Fibroblast of upper back skin (primary cell): ENCODE measurements at regions not wholly inside any gene's neighbourhood (a gene's known extent, or its start where the extent isn't known, plus 50 kb on each side); places are given as distances from the start of the nearest gene placed in this dataset.
"Not testable (repeated sequence)": the region's sequence is repeated elsewhere in the genome, so short reads cannot be mapped to it uniquely, and the experiment has no call there.

ENCODE experiments used
- DNase-seq: peaks from one replicate; pipeline ENCODE4 v3.0.0-alpha.2; 2013

DNA sequence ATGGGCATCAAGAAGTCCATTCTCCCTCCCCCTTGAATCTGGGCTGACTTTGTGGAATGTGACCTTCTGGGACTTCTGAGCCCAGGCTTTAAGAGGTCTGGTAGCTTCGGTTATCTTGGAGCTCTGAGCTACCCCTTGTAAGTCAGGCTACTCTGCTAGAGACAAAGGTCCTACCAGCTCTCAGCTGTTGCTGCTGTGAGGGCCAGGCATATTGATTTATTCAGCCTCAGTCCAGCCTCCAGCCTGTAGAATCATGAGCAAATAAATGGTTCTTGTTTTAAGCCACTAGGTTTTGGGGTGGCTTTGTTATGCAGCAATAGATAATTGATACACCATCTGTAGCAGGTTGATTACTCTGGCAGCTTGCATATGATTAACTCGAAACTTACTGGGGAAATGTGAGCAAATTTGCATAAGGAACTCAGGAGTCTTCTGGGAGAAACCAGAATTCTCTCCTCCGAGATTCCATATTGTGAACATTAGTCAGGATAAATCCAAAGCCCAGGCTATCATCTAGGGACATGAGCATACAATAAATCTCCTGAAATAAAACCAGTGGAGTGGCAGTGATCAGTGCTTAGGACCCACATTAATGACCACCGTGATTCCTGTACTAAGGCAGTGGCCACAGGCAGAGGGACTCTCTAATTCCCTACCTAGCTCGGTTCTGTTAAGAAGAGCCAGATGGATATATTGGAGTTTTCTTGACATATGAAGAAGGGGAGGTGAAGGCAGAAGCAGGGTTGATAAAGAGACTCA lies 336.1 kb downstream of the CDC5L start:
- no peak for DNase-seq

DNA sequence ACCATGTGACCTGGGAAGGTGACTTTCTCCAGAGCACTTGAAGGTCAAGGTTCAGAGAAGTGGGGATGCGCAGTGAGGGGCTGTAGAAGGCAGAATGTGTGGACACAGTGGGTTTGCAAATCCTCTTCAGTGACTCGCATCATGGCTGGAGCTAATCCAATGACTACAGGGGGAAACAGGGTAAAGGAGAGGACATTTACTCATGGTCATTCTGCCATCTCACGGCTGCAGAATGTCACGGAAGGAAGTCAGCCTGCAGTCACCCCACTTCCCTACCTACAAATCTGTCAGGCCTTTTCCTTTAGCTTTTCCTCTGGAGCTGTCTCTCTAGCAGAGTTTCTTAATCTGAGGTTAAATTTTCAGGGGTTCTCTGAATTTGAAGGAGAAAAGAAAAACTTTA lies 337.6 kb downstream of the CDC5L start:
- DNase-seq, result peak; percentile 52

DNA sequence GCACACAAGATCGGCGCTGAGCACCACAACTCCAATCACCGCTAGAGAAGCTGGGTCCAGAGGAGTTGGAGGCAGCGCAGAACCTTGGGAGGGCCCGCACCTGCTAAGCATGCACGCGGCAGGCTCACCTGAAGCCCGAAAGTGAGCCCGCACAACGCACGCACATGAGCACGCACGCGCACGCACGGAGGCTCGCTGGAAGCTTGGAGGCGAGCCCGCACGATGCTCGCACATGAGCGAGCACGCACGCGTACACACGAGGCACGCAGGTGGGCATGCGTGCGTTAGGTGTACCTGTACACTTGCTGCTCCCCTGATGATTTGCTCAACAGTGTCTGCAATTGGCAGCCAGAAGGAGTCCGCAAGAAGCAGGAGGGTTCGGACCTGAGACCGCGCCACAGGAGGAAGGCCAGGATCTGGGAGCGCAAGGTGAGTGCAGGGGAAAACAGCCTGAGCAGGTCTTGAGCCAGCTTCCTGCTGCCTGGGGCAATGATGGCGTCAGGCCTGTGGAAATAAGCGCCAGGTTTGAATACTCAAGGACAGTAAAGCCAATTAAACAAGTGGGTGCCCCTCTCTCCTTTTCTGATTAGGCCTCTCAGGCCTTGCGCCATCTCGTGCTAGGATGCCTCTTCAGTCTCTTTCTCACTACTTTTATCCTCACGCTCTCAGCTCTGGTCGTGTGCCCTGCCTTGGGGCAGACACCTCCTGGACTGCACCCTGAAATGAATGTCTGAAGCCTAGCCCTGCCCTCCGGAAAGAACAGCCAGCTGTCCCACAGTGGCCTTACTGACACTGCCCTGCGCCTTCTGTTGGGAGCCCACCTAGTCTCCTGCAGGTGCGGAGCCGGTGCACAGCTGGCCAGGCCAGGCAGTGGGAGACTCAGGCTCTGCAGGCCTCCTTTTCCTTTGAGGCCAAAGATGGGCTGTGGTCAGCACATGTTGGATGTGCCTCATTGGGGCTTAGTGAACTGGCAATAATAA lies 340.4 kb downstream of the CDC5L start:
- no peak for DNase-seq

DNA sequence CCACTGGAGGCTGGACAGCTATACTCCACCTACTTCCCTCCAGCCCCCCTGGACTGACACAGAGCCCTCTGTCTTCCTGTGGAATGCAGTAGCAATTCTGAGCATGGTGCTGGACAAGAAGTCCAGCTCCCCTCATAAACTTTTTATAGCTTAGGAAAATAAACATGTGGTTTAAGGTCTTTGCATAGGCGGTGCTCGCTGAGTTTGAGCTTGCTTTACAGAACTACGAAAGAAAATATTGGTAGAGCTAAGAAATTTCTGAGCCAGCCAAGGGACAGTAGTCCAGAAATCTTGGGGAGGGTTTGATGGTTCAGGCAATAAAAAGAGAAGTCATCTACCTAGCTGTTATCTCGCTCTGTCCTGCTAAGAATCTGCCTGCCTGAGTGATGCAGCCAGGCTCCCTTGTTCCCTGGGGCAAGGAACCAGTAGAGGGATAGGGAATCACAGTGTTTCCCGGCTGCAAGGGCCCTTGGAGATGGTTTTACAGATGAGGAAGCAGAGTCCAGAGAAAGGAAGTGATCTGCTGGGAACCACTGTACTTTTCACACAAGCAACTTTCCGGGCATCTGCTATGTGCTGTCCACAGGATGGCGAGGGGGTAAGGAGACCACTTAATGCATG lies 343.4 kb downstream of the CDC5L start:
- DNase-seq, result peak; percentile 46

DNA sequence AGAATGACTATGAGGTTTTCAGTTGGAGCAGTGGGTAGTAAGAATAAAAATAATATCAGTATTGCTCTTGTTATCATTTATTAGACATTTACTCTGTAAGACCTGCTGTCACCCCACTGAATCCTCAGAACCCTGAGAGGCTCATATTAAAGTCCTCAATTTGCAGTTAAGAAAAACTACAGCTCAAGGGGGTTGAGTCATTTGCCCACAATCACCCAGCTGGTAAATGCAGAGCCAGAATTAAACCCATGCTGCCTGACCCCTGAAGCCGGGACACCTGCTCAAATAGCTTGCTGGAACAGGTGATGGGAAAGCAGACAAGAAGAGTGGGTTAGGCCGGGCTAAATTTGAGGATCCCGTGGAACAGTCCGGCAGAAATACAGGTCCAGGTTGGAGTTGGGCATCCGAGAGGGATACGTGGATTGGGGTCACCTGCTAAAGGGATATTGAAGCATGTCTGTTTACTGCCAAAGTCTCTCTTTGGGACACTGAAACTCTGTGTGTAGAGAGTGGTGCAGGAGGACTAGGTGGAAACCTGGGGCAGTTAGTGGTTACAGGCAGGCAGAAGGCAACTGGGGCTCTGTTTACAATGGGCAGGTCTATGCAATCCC lies 344.1 kb downstream of the CDC5L start:
- DNase-seq, result no peak

DNA sequence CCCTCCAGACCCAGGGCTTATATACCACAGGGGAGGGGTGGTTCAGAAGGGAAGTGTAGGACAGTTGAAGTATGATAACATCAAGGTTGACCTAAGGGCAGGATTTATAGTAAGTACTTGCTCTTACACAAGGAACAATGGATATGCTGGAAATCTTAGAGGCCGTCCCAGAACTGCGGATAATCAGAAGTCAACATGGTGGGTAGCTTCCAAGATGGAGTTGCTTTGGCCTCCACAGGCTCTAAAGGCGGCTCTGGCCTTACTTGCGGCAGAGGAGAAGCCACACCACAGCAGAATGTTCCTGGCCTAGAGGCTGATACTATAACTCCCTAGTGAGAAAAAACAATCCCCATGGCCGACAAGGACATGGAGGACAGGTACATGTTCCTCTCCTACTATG lies 344.7 kb downstream of the CDC5L start:
- no peak for DNase-seq

DNA sequence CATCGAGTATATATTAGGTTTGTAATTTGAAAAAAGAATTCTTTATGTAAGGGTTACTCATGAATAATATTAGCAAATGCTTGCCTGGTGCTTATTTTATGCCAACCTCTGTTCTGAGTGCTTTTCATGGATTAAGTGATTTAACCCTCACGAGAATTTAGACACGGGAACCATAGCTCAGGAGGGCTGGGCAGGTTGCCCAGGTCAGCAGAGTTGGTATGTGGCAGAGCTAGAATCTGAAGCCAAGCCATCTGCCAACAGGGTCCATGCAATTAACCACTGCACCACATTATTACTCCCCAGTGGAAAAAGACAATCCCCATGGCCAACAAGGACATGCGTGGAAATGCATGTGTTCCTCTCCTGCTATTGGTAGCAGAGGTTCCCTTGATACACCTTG lies 345.6 kb downstream of the CDC5L start:
- no peak for DNase-seq

DNA sequence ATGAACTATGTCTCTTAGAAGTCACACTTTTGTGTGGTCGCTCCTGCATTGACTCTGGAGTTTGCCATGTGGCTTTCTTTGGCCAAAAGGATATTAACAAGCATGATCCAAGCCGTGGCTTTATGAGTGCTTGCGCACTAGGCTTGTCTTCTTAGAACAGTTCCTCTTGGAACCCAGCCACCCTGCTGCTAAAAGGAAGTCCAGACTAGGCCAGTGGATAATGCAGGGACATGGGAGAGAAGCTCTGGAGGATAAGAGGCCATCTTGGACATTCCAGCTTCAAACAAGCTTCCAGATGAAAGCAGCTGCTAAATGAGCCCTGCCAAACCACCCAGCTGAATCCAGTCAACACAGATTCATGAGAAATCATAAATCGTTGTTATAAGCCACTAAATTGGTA lies 346.4 kb downstream of the CDC5L start:
- DNase-seq, result peak; percentile 18

DNA sequence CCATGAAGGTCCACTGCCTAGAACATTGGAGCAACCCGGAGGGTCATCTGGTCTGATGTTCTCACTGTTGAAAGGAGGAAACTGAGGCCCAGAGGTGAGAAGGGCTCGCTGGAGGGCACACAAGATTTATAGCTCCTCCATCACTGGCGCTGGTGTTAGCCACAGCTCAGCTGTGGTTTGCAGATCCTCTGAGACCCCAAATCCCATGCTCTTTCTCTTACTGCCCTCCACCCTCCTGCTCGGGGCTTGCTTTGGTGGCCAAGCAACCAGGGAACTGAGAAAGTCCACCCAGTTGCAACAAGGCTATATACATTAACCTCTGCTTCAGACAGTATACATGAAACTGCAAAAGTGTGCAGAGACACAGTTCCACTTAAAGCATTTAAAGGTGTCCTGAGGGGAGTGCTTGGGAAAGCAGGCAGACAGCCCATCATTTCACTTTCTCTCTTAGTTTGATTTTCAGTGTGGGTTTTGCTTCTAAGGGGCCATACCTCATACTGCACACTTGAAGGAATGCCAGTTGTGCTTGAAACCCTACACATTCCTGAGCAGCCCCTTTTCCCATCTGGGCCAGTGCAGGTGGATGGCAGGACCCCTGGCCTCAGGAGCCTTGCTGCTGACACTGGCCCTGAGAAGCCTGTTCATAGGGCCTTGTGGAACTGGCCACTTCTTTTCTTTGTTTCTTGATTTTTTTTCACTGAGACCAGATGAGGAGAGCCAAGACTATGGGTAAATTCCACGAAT lies 347.6 kb downstream of the CDC5L start:
- no peak for DNase-seq

DNA sequence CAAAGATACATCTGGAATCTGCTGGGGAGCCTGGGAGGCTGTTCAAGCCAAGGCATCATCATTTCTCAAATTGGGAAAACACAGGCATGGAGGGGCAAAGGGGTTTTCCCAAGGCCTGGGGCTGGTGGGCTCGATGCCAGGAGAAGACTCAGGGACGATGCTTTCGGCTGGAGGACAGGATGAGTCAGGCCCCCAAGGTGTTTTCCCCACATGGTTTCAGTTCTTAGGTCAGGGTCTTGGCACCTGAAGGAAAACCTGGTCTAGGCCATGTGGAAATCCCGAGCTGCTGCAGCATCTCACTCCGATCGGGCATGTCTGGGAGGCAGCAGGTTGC lies 348.1 kb downstream of the CDC5L start:
- peak; percentile 78 for DNase-seq

DNA sequence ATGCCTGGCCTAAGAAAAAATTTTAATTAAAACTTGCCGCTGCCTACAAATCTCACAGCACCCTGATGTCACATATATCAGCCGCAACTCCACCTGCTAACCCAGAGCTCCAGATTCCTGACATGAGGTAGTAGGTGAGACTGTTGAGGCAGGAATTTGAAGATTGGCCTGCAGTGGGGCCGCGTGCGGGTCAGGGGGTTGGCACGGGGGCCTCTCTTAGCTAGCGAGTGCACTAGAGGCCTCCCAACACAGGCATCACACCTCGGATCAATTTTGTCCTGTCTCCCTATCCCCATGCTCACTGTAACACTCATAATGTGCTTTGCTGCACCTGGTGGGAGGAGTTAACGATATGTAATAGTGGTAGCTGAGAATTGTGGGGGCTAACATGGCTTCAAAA lies 349.8 kb downstream of the CDC5L start:
- DNase-seq, result no peak

DNA sequence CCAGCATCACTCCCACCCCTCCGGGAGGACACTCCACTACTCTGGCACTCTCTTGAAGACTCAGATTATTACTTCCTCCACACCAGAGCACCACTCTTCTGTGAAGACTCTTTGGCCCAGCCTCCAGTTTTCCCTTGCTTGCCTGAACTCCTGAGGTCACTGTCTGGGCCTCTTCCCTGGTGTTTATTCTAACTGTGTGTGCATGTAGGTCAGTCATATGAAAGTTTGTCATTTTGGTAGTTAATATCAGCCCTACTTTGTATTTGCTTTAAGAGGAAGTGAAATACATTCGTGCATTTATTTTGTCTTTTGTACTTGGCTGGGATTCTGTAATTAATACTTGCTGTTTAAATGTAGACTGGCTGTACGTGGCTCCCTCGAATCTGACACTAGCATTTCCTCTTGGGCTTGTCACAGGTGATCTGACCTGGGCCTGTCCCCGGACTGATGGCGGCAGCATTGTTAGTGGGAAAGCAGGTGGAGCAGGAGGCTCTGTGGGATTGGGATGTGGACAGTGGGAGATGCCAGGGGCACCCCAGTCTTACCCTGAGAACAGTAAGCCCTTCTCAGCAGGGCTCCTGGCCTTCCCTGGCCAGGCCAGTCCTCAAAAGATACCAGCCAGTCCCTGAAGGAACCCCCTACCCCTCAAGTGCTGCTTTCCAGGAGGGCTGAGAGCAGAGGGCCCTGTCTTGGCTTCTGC lies 350.5 kb downstream of the CDC5L start:
- DNase-seq, result no peak

DNA sequence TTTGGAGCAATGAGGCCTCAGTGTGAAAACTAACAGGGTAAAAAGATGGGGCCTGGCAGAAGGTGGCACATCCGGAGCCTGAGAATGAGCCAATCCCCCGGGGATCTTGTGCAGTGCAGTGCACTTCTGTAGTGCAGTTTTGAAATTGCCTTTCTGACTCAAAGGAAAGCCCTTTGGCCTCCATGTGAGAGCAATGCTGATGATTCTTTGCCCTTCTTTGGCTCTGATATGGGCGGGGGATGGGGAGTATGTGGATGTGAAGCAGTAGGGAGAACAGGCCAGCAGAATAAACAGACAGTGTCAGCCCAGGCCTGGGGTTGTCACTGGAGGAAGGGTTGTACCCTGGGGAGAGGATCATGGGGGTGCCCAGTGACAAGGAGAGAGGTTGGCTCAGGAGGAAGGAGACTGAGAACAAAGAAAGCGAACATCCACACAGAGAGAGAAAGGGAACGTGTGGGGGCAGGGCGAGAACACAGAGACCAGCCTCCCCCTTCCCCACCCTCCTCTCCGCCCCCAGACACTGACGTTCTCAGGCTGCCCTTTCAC lies 351.2 kb downstream of the CDC5L start:
- peak; percentile 88 for DNase-seq

DNA sequence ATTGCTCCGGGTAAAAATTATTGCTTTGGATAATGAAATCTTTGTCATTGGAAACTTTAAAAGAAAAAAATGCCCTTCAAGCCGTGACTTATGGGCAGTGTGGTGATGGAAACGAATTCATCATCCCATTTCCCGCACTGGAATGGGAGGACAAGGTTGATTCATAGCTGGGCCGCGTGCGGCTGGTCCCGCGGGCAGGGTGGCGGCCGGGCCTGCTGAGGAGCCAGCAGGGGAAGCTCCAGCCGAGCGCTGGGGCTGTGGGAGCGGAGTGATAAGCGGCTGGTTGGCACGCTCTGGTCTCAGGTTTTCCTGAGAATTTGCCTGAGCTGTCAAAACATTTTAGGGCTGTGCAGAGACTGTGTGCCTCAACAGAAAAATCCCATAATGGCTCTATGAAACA lies 351.7 kb downstream of the CDC5L start:
- peak; percentile 83 for DNase-seq

DNA sequence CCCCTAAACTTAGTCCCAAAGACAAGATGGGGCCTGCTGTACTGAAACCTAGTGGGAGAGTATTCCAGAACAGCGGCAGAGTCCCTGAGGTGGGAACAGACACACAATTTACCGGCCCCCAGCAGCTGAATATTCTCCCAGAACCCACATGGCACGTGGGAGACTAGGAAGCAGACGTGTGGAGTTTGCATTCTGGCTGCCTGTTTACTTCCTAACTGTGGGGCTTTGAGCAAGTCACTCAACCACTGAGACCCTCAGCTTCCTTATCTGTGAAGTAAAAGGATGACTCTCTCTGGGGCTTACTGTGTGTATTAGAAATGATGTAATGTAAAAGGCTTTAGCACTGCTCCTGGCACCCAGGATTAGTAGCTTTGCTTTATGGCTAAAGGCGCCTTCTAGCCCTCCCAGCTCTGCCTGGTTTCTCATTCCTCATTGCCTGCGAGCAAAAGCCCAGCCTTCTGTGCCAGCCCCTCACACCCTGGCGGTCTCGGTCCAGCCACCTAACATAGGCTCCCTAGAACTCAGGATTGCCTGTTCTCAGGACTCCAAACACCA lies 353.1 kb downstream of the CDC5L start:
- DNase-seq, result no peak

DNA sequence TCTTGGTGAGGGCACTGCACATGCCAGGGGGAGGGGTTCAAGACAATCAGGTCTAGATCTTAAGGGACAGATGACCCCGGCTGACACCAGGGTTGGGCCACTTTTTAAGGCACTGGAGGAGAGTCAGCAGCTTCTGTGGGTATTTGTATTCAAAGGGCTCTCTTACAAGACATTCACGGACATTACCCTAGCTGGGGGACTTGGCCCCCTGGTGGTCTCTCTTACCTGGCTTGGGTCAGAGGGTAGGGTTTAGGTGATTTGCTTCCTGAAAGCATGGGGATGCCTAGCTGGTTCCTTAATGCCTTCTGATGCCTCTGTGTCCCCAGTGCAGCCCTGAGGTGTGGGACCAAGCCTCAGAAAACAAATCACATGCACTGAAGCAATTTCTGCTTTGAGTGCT lies 354.7 kb downstream of the CDC5L start:
- DNase-seq, result no peak

DNA sequence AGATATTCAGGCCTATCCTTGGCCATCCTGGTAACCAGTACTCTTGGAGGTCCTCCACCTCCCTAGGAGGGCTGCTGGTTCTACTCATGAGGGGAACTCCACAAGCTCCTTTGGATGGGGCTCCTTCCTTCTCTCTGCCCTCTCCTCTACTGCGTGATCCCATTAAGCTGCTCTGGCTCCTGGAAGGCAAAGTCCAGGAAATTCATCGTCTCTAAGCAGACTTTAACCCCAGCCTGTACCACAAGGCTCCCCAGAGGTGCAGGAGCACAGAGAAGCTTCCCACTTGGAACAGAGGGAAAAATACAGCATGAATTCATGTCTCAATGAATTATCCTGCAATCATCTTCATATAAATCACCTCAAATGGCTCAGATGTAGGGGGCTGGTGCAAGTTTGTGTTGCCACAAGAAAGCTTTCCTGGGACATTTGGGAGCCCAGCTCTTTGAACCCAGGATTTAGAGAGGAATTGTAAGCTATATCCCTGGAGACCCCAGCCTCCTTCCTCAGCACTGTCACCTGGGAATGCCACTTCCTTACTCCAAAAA lies 355.4 kb downstream of the CDC5L start:
- DNase-seq, result no peak

DNA sequence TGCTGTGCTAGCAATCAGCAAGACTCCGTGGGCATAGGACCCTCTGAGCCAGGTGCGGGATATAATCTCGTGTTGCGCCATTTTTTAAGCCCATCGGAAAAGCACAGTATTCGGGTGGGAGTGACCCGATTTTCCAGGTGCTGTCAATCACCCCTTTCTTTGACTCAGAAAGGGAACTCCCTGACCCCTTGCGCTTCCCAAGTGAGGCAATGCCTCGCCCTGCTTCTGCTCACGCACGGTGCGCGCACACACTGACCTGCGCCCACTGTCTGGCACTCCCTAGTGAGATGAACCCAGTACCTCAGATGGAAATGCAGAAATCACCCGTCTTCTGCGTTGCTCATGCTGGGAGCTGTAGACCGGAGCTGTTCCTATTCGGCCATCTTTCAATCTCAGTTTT lies 372.6 kb downstream of the CDC5L start:
- DNase-seq, result not testable (repeated sequence)

DNA sequence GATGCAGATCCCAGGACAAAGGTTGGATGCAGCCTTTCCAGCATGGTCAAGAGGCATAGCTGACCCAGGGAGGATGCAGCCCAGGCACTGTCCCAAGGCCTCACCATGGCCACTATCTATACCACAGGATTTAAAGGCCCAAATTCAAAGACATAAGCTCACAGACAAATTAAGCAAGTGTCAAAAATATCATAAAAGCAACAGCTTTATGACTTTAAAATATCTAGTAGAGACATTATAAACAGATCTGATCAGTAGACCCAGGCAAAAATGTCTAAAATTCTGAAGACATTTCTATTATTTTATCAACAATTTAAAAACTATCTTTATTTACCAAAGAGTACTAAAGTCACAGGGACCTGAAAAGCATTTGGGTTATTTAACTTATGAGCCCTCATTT lies 373.5 kb downstream of the CDC5L start:
- no peak for DNase-seq

DNA sequence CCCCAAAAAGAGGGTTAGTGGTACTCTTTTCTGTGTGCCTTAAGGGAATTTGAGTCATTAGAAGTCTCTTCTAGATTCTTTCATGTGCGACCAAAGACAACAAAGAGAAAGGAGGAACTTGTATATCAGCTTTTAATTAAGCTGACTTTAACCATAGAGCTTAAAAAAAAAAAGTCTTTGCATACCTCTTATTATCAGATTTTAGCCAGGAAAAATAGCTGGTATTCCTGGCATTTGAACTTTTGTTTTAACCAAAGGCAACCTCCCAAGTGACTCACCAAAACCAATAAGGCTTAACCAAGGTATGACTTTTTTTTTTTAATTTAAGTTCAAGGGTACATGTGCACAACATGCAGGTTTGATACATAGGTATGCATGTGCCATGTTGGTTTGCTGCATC lies 375.0 kb downstream of the CDC5L start:
- peak; percentile 35 for DNase-seq
